C4-2B (cell line): ENCODE measurements at regions not wholly inside any gene's neighbourhood (a gene's known extent, or its start where the extent isn't known, plus 50 kb on each side); places are given as distances from the start of the nearest gene placed in this dataset.

Source experiments
- CTCF ChIP-seq: fragments of 450-650 bp; conservative IDR thresholded peaks from 2 replicates; pipeline ENCODE4 v1.5.1; 2017; ENCODE audit warnings: mild to moderate bottlenecking
- ZFX ChIP-seq: fragments of 450-650 bp; IDR thresholded peaks from 2 replicates; pipeline ENCODE4 v1.6.1; 2017

- TF ChIP-seq CTCF: no peak
- TF ChIP-seq ZFX: no peak
These were observed 342.3 kb downstream of the FOXG1 start for GRCh38 chr14:29108908-29109307.
